ENCODE measurements at regions not wholly inside any gene's neighbourhood (a gene's known extent, or its start where the extent isn't known, plus 50 kb on each side); places are given as distances from the start of the nearest gene placed in this dataset.

- H3K27ac ChIP-seq (ENCODE audit: low read length), result no peak overlapping the region
- H3K36me3 ChIP-seq (ENCODE audit: control insufficient read depth, insufficient read depth, low read length), result no peaks in the 10 kb centered on the region
- POLR2A ChIA-PET, result no interaction called here
- no peak overlapping the region for H3K4me3 ChIP-seq (ENCODE audit: low read depth in 2 of 2, low read length in 2 of 2)
- H3K4me1 ChIP-seq (ENCODE audit: control insufficient read depth, insufficient read depth, low read length), result no peaks in the 10 kb centered on the region
- intact Hi-C loops (cut with micrococcal nuclease; ENCODE audit: unreplicated experiment), result no loop called here
- ATAC-seq, result no peak
- no TSS peak for BruUV-seq (replicated peaks)
- in situ Hi-C loops (cut with HindIII; ENCODE audit: low pct_unique_long_range_greater_than_20kb, low sequenced_read_pairs), result no loop called here
- DNase-seq (ENCODE audit: low read depth, low spot score), result no peak
- no peak for TF ChIP-seq POLR2AphosphoS5 (IDR thresholded peaks at IDR 0.05; ENCODE audit: low read depth, low read length)
- TF ChIP-seq SIN3A (IDR thresholded peaks at IDR 0.05; ENCODE audit: borderline replicate concordance, insufficient read depth, low read depth, low read length), result no peak
- TF ChIP-seq, protein P1, sequence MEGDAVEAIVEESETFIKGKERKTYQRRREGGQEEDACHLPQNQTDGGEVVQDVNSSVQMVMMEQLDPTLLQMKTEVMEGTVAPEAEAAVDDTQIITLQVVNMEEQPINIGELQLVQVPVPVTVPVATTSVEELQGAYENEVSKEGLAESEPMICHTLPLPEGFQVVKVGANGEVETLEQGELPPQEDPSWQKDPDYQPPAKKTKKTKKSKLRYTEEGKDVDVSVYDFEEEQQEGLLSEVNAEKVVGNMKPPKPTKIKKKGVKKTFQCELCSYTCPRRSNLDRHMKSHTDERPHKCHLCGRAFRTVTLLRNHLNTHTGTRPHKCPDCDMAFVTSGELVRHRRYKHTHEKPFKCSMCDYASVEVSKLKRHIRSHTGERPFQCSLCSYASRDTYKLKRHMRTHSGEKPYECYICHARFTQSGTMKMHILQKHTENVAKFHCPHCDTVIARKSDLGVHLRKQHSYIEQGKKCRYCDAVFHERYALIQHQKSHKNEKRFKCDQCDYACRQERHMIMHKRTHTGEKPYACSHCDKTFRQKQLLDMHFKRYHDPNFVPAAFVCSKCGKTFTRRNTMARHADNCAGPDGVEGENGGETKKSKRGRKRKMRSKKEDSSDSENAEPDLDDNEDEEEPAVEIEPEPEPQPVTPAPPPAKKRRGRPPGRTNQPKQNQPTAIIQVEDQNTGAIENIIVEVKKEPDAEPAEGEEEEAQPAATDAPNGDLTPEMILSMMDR (IDR thresholded peaks at IDR 0.05), result no peak
- TF ChIP-seq, protein P2, sequence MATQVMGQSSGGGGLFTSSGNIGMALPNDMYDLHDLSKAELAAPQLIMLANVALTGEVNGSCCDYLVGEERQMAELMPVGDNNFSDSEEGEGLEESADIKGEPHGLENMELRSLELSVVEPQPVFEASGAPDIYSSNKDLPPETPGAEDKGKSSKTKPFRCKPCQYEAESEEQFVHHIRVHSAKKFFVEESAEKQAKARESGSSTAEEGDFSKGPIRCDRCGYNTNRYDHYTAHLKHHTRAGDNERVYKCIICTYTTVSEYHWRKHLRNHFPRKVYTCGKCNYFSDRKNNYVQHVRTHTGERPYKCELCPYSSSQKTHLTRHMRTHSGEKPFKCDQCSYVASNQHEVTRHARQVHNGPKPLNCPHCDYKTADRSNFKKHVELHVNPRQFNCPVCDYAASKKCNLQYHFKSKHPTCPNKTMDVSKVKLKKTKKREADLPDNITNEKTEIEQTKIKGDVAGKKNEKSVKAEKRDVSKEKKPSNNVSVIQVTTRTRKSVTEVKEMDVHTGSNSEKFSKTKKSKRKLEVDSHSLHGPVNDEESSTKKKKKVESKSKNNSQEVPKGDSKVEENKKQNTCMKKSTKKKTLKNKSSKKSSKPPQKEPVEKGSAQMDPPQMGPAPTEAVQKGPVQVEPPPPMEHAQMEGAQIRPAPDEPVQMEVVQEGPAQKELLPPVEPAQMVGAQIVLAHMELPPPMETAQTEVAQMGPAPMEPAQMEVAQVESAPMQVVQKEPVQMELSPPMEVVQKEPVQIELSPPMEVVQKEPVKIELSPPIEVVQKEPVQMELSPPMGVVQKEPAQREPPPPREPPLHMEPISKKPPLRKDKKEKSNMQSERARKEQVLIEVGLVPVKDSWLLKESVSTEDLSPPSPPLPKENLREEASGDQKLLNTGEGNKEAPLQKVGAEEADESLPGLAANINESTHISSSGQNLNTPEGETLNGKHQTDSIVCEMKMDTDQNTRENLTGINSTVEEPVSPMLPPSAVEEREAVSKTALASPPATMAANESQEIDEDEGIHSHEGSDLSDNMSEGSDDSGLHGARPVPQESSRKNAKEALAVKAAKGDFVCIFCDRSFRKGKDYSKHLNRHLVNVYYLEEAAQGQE (IDR thresholded peaks at IDR 0.05; ENCODE audit: insufficient read depth in 1 of 2, low read depth in 2 of 2, low read length in 1 of 2), result no peak
- H3K27me3 ChIP-seq (ENCODE audit: control insufficient read depth, insufficient read depth, low read length), result no peaks in the 10 kb centered on the region
- CTCF ChIA-PET, result no interaction called here
- no peaks in the 10 kb centered on the region for H3K9me3 ChIP-seq (ENCODE audit: control insufficient read depth, insufficient read depth, low read depth, low read length)
These were observed 368.3 kb upstream of the OLFM3 start for GRCh38 chr1:102365071-102365470.

DNA sequence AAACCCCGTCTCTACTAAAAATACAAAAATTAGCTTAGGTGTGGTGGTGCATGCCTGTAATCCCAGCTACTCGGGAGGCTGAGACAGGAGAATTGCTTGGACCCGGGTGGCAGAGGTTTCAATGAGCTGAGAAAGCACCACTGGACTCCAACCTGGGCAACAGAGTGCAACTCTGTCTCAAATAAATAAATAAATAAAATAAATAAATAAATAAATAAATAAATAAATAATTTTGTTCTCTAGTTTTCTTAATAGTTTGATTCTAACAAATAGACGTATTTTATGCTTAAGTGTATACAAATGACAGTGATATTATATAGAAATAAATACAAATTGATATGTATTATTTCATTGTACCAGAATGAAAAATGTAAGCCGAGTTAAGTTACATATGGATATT lies 339.9 kb upstream of the OLFM3 start:
- intact Hi-C loops (cut with micrococcal nuclease; ENCODE audit: unreplicated experiment) (no loop called here), in situ Hi-C loops (cut with HindIII; ENCODE audit: low pct_unique_long_range_greater_than_20kb, low sequenced_read_pairs) (no loop called here)
- POLR2A ChIA-PET, result no interaction called here
- no peaks in the 10 kb centered on the region for H3K27me3 ChIP-seq (ENCODE audit: control insufficient read depth, insufficient read depth, low read length)
- no peak overlapping the region for H3K4me3 ChIP-seq (ENCODE audit: low read depth in 2 of 2, low read length in 2 of 2)
- H3K4me1 ChIP-seq (ENCODE audit: control insufficient read depth, insufficient read depth, low read length), result no peaks in the 10 kb centered on the region
- CTCF ChIA-PET, result no interaction called here
- TF ChIP-seq POLR2AphosphoS5 (IDR thresholded peaks at IDR 0.05; ENCODE audit: low read depth, low read length), result no peak
- TF ChIP-seq, protein P1 (IDR thresholded peaks at IDR 0.05), result no peak
- TF ChIP-seq, protein P2 (IDR thresholded peaks at IDR 0.05; ENCODE audit: insufficient read depth in 1 of 2, low read depth in 2 of 2, low read length in 1 of 2), result no peak
- TF ChIP-seq SIN3A (IDR thresholded peaks at IDR 0.05; ENCODE audit: borderline replicate concordance, insufficient read depth, low read depth, low read length), result no peak
- no peak for TF ChIP-seq TCF7L2 (IDR thresholded peaks at IDR 0.05; ENCODE audit: low read depth, low read length)
- H3K9me3 ChIP-seq (ENCODE audit: control insufficient read depth, insufficient read depth, low read depth, low read length), result no peaks in the 10 kb centered on the region
- DNase-seq (ENCODE audit: low read depth, low spot score) (no peak), ATAC-seq (no peak)
- H3K27ac ChIP-seq (ENCODE audit: low read length), result no peak overlapping the region
- no peaks in the 10 kb centered on the region for H3K36me3 ChIP-seq (ENCODE audit: control insufficient read depth, insufficient read depth, low read length)
- BruUV-seq (replicated peaks), result no TSS peak

All from Panc1 (cell line).